ENCODE measurements at regions not wholly inside any gene's neighbourhood (a gene's known extent, or its start where the extent isn't known, plus 50 kb on each side); places are given as distances from the start of the nearest gene placed in this dataset.

GRCh38 chr1:10880063-10880462 lies 83.6 kb upstream of the CASZ1 start (continued):
- TF ChIP-seq, protein P1, sequence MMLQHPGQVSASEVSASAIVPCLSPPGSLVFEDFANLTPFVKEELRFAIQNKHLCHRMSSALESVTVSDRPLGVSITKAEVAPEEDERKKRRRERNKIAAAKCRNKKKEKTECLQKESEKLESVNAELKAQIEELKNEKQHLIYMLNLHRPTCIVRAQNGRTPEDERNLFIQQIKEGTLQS (IDR thresholded peaks at IDR 0.05; ENCODE audit: borderline replicate concordance, extremely low read depth, low read depth, low read length), result no peak
- TF ChIP-seq SIX5 (IDR thresholded peaks at IDR 0.05; ENCODE audit: low read depth, low read length, severe bottlenecking) (no peak), ETV6 (conservative IDR thresholded peaks at IDR 0.05 in 1 of 2, IDR thresholded peaks at IDR 0.05 in 1 of 2; ENCODE audit: borderline replicate concordance in 1 of 2, low read depth in 1 of 2) (no peak), ESRRA (IDR thresholded peaks at IDR 0.05; ENCODE audit: low read length) (no peak)

DNA sequence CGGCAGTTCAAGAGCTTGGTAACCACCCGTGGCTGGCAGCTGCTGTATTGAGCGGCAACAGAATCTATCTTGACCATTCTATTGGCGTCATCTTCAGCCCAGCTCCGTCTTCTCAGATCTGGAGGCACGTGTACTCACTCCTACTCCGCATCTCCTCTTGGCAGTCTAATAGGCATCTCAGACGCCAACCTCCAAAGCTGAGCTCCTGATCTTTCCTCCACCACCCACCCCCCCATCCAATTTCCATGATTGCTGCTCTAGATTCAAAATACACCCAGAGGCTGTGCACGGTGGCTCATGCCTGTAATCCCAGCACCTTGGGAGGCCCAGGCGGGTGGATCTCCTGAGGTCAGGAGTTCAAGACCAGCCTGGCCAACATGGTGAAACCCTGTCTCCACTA lies 84.6 kb upstream of the CASZ1 start:
- Histone ChIP-seq H3K9ac (ENCODE audit: control insufficient read depth, insufficient read depth, low read length) (no peak overlapping the region), H4K20me1 (ENCODE audit: control insufficient read depth, insufficient read depth) (no peaks in the 10 kb centered on the region), H3K4me3 (no peak overlapping the region), H3K27me3 (replicated peaks in 1 of 2; ENCODE audit: control insufficient read depth in 2 of 2, insufficient read depth in 2 of 2, low read length in 1 of 2) (no peaks in the 10 kb centered on the region; a peak in 2 of 4 replicates), H2AFZ (ENCODE audit: control insufficient read depth, low read depth, low read length) (no peak overlapping the region), H3K9me3 (replicated peaks; ENCODE audit: control insufficient read depth, insufficient read depth, low read length) (no peaks in the 10 kb centered on the region), H3K79me2 (ENCODE audit: control insufficient read depth, insufficient read depth, low read length) (no peaks in the 10 kb centered on the region), H3K4me2 (ENCODE audit: control insufficient read depth, insufficient read depth) (no peak overlapping the region), H3K27ac (ENCODE audit: control insufficient read depth, insufficient read depth) (no peak overlapping the region), H3K4me1 (ENCODE audit: control insufficient read depth, insufficient read depth, low read length) (no peaks in the 10 kb centered on the region), H3K36me3 (ENCODE audit: control insufficient read depth in 2 of 2, insufficient read depth in 2 of 2, low read length in 1 of 2) (no peaks in the 10 kb centered on the region)
- ChIA-PET POLR2A (no interaction called here), CTCF (interaction anchor here (2.0 kb wide), 1 partner anchor 29 kb away, joined by 6 read pairs; no protein-coding TSS in a partner anchor), RAD21 (ENCODE audit: unreplicated experiment) (interaction anchor here (1.4 kb wide), 1 partner anchor 29 kb away, joined by 3 read pairs; no protein-coding TSS in a partner anchor), SMC1A (ENCODE audit: uncharacterized antibody, unreplicated experiment) (no interaction called here)
- 64% methylated on average over 10 of the region's 10 CpGs for WGBS (ENCODE audit: insufficient coverage, insufficient replicate concordance, low lambda C conversion rate, missing lambda C conversion rate)
- BruUV-seq (replicated peaks), result no TSS peak
- intact Hi-C loops (cut with micrococcal nuclease; ENCODE audit: unreplicated experiment), result no loop called here
- DNase-seq (ENCODE audit: low read depth, low spot score) (no peak), ATAC-seq (no peak), FAIRE-seq (no peak)
- in situ Hi-C loops (cut with MboI), result no loop called here
- TF ChIP-seq ATF7 (IDR thresholded peaks at IDR 0.05; ENCODE audit: low read depth), result no peak
- TF ChIP-seq CREM (IDR thresholded peaks at IDR 0.05; ENCODE audit: low read depth), result no peak
- TF ChIP-seq USF1 (IDR thresholded peaks at IDR 0.05; ENCODE audit: borderline replicate concordance, extremely low read length, insufficient read depth, low read depth, low read length), result no peak
- TF ChIP-seq NR2C2 (IDR thresholded peaks at IDR 0.05; ENCODE audit: borderline replicate concordance, control insufficient read depth, insufficient read length, low read depth), result no peak
- no peak for TF ChIP-seq FOXK2 (IDR thresholded peaks at IDR 0.05)
- no peak for TF ChIP-seq TBL1XR1 (IDR thresholded peaks at IDR 0.05; ENCODE audit: low read depth, low read length)
- no peak for TF ChIP-seq CBFB (IDR thresholded peaks at IDR 0.05; ENCODE audit: low read depth)
- TF ChIP-seq SREBF1 (IDR thresholded peaks at IDR 0.05; ENCODE audit: low read length), result no peak
- TF ChIP-seq, protein P2, sequence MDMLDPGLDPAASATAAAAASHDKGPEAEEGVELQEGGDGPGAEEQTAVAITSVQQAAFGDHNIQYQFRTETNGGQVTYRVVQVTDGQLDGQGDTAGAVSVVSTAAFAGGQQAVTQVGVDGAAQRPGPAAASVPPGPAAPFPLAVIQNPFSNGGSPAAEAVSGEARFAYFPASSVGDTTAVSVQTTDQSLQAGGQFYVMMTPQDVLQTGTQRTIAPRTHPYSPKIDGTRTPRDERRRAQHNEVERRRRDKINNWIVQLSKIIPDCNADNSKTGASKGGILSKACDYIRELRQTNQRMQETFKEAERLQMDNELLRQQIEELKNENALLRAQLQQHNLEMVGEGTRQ (IDR thresholded peaks at IDR 0.05; ENCODE audit: borderline replicate concordance, low read depth, low read length), result no peak
- no peak for TF ChIP-seq EP300 (IDR thresholded peaks at IDR 0.05; ENCODE audit: borderline replicate concordance in 1 of 2, control insufficient read depth in 1 of 2, low read depth in 2 of 2, low read length in 2 of 2)
- no peak for TF ChIP-seq NR2C1 (IDR thresholded peaks at IDR 0.05)
- no peak for TF ChIP-seq ATF2 (IDR thresholded peaks at IDR 0.05; ENCODE audit: low read length)
- no peak for TF ChIP-seq GABPA (IDR thresholded peaks at IDR 0.05; ENCODE audit: low read depth)
- no peak for TF ChIP-seq SMAD1 (IDR thresholded peaks at IDR 0.05; ENCODE audit: low read depth, partially characterized antibody)
- TF ChIP-seq GATAD2B (conservative IDR thresholded peaks at IDR 0.05; ENCODE audit: low read depth), result no peak
- TF ChIP-seq POU2F2 (IDR thresholded peaks at IDR 0.05; ENCODE audit: borderline replicate concordance, low read depth, low read length), result no peak
- no peak for TF ChIP-seq ZZZ3 (IDR thresholded peaks at IDR 0.05; ENCODE audit: control insufficient read depth, insufficient read length, low read depth)

All from GM12878 (cell line).